MM.1S (cell line): ENCODE measurements at regions not wholly inside any gene's neighbourhood (a gene's known extent, or its start where the extent isn't known, plus 50 kb on each side); places are given as distances from the start of the nearest gene placed in this dataset.

Source experiments
- EZH2 ChIP-seq: fragments of 300-600 bp; sonication (generic); optimal IDR thresholded peaks from 2 replicates; pipeline ENCODE3; 2017; ENCODE audit warnings: low read depth, mild to moderate bottlenecking, antibody characterized with exemption, low read length, mixed read lengths
- TF ChIP-seq, protein P1 (sequence below): fragments of 300-600 bp; sonication (generic); IDR thresholded peaks from 2 replicates; pipeline ENCODE4 v1.5.1; 2016; ENCODE audit warnings: antibody characterized with exemption, low read length, mixed read lengths

DNA sequence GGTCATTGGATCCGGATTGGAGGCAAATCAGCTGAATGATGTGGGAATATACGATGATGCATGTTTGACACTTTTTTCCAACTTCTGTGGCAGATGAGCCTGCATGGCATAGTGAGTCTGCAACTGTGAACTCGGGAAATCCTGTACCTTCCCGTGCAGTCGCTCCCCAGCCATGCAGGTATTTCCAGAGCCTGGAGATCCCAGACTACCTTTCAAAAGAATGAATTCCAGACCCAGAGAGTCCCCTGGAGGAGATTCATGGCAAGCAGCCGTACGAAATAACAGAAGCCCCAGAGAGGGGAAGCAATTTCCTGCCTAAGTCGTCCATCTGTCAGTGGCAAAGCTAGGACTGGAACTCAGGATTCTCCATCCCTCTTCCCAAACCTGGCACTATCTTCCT is 75.7 kb upstream of the FAM20A start:
- TF ChIP-seq, protein P1, sequence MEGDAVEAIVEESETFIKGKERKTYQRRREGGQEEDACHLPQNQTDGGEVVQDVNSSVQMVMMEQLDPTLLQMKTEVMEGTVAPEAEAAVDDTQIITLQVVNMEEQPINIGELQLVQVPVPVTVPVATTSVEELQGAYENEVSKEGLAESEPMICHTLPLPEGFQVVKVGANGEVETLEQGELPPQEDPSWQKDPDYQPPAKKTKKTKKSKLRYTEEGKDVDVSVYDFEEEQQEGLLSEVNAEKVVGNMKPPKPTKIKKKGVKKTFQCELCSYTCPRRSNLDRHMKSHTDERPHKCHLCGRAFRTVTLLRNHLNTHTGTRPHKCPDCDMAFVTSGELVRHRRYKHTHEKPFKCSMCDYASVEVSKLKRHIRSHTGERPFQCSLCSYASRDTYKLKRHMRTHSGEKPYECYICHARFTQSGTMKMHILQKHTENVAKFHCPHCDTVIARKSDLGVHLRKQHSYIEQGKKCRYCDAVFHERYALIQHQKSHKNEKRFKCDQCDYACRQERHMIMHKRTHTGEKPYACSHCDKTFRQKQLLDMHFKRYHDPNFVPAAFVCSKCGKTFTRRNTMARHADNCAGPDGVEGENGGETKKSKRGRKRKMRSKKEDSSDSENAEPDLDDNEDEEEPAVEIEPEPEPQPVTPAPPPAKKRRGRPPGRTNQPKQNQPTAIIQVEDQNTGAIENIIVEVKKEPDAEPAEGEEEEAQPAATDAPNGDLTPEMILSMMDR = no peak
- TF ChIP-seq EZH2 = no peak
